ENCODE measurements at regions not wholly inside any gene's neighbourhood (a gene's known extent, or its start where the extent isn't known, plus 50 kb on each side); places are given as distances from the start of the nearest gene placed in this dataset.

GRCh38 chr20:58011106-58011946, 217.1 kb downstream of the ANKRD60 start:
- intact Hi-C loops (cut with DNase I), result no loop called here
- no peak for DNase-seq (ENCODE audit: low spot score)

- no peak for DNase-seq (ENCODE audit: low spot score)
- intact Hi-C loops (cut with DNase I), result no loop called here
These were observed 217.8 kb downstream of the ANKRD60 start for GRCh38 chr20:58010666-58011065.

DNA sequence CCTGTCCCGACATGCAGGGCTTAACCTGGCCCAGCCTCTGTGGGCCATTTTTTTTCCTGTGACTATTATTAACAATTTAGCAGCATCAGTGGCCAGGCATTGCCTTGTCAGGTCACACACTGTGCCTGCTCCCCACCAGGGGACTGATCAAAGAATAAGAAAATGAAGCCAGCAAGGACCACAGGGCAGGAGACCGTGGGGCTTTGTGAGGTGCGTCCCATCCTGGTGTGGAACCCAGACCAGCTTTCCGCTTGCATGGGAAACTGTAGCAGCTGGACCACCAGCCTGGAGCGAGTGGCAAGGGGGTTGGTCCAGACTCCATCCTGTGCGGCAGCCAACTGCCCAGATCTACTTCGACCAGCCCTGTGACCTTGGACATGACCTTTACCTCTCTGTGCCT, 218.3 kb downstream of the ANKRD60 start:
- intact Hi-C loops (cut with DNase I), result no loop called here
- no peak for DNase-seq (ENCODE audit: low spot score)

DNA sequence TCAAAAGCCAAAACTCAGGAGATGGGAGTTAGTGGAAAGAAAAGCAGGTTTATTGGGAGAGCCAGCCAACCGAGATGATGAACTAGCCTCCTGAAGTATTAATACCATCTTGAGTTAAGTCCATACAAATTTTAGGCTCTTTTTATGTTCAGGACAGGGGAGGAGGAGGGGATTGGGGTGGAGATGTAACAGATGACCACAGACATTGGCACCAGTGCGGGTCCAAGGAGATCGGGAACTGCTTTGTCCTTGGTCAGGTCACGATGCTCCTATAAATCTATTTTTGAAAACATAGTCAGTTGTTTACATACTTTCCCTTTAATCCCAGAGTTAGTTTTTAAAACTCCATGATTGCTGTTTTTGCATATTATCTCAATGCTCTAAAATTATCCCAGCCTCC, 219.6 kb downstream of the ANKRD60 start:
- intact Hi-C loops (cut with DNase I), result no loop called here
- DNase-seq (ENCODE audit: low spot score), result no peak

GRCh38 chr20:58008413-58008812, 220.0 kb downstream of the ANKRD60 start:
- DNase-seq (ENCODE audit: low spot score), result no peak
- intact Hi-C loops (cut with DNase I), result no loop called here

DNA sequence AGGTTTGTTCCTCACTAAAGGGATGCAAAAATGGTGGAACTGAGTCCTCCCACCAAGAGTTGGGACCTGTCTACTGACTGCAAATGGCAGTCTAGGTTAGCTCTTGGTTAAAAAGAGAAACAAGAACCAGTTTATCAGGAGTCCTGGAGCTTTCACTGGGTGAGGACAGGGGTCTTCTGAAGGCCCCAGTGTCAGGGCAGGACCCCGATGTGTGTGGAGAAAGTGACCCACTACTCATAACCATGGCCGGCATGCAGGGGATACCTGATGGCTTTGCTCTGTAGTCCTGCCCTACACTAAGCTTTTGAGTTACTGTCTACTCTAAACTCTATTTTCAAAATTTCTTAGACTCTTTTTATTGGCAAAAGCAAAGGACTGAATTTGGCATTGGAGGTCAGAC, 220.5 kb downstream of the ANKRD60 start:
- DNase-seq (ENCODE audit: low spot score), result no peak
- intact Hi-C loops (cut with DNase I), result no loop called here

DNA sequence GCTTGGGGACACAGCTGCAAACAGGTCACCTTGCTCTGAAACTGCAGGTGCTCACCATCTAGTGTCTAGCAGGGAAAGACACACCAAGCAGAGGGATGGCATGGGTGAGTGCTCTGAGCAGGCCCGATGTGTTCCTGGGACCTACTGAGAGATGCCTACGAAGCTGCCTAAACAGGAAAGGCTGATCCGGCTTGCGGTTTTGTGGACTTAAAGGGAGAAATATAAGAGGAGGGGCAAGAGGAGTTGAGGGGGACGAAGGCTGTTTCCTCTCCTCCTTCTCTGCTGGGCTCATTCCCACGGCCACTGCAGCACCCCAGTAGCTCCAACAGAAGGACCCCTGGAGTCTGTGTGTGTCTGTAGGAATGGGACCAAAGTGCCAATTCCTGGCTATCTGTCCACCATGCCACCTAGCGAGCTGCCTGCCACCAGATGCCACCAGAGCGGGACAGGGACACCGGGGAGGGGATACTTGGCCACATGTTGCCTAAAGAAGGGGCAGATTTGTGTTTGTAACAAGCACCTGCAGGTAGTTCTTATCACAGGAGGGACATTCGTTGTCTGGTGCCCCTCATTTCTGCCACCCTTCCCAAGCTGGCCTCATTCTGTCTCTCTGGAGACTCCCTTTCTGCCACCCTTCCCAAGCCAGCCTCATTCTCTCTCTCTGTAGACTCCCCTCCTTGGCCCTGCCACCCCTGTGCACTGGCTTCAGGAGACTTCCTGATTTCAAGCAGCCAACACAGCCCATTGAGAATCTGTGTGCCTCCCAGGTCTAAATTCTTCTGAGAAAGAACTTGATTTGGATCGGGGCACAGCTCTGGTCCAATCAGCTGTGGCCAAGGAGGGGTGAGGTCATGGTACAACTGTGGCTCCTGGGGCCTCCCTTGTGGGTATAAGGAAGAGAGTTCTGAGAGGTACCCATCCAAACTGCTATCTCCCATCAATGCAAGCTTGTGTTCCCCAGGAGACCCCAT, 221.8 kb downstream of the ANKRD60 start:
- DNase-seq (ENCODE audit: low spot score), result no peak
- intact Hi-C loops (cut with DNase I), result no loop called here

- DNase-seq (ENCODE audit: low spot score), result no peak
- intact Hi-C loops (cut with DNase I), result no loop called here
These were observed 222.7 kb downstream of the ANKRD60 start for GRCh38 chr20:58005581-58006345.

GRCh38 chr20:58004900-58005299, 223.6 kb downstream of the ANKRD60 start:
- DNase-seq (ENCODE audit: low spot score), result no peak
- intact Hi-C loops (cut with DNase I), result no loop called here

- intact Hi-C loops (cut with DNase I), result no loop called here
- no peak for DNase-seq (ENCODE audit: low spot score)
These were observed 224.3 kb downstream of the ANKRD60 start for GRCh38 chr20:58004146-58004545.

DNA sequence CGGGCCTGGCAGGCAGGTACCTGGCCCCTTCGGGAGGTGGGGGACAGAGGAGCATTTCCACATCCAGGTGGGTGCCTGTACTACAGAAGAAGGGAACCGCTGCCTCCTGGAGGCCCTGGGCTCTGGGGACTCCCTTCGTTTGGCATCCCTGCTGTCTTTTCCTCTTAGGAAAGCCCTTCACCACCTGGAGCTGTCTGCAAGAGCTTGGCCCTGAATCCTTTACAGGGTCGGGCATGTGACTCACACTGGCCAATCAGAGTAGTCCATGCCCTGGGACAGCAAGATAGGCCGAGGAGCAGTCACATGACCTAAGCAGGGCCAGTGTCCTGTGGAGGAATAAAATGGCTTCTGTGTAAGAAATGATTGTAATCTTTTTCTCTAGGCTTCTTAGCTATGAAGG, 224.9 kb downstream of the ANKRD60 start:
- no peak for DNase-seq (ENCODE audit: low spot score)
- intact Hi-C loops (cut with DNase I), result no loop called here

- intact Hi-C loops (cut with DNase I), result no loop called here
- no peak for DNase-seq (ENCODE audit: low spot score)
These were observed 225.6 kb downstream of the ANKRD60 start for GRCh38 chr20:58002901-58003300.

DNA sequence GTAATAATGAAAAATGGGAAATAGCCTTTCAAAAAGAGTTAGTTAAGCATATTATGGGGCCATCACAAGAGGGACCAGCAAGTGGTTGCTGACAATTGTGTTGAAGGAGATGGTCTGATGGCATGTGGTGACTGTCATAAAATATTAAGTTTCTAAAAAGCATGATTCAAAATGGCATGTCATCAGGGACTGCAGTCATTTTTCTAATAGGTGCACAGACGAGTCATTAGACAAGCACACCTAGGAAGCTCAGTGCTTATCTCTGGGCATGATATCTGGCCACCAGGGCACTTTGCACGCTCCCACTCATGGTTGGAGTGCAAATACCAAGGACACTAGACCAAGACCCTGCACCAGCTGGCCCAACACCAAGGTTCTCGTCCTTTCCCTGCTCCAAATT, 226.5 kb downstream of the ANKRD60 start:
- intact Hi-C loops (cut with DNase I), result no loop called here
- no peak for DNase-seq (ENCODE audit: low spot score)

DNA sequence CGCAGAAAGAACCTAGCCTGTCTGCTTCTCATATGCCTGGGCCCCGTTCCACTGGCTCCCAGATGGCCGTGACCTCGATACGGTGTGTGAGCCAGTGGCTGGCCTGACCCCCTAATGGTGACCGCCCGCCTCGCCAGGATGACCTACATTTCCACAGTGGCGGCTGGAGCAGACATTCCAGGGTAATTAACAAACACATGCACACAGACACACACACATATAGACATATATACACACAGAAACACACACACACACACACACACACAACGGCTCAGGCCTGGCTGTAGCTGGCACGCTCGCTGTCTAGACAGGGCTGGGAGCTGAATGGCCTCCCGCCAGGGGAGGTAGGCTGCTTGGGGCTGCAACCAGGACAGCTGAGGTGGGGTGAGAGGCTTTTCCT, 227.1 kb downstream of the ANKRD60 start:
- DNase-seq (ENCODE audit: low spot score), result no peak

GRCh38 chr20:58000861-58001260, 227.6 kb downstream of the ANKRD60 start:
- intact Hi-C loops (cut with DNase I), result no loop called here
- no peak for DNase-seq (ENCODE audit: low spot score)

More for the DNA sequence above, 227.1 kb downstream of the ANKRD60 start:
- intact Hi-C loops (cut with DNase I), result no loop called here

DNA sequence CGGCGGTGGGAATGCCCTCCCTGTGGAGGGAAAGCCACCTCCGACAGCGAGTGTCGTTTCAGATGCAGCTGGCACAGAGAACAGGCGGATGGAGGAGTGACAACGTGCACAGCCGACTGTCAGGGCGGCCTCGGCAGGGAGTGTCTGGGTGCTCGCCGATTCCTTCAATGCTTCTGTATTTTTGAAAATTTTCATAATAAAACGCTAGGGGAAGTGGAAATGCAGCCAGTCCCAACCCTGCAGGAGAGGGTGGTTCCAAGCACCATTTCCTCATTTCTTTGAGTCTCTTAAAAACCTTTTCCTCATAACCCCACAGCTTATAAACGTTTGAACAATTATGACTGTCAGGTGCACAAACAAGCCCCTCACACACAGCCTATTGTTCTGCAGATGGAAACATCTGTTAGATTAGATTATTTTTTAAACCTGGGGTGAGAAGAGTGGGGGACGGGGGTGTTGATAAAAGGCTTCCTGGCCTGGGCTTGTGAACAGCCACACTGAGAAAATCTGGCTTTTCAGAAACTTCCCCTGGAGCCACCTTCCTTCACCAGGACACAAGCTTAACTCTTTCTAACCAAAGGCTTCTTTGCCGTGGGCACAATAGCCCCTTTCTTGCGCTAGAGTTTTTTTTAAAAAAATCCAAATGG, 228.9 kb downstream of the ANKRD60 start:
- DNase-seq (ENCODE audit: low spot score), result no peak
- intact Hi-C loops (cut with DNase I), result no loop called here

- intact Hi-C loops (cut with DNase I), result no loop called here
These were observed 229.4 kb downstream of the ANKRD60 start for GRCh38 chr20:57998981-57999464.

DNA sequence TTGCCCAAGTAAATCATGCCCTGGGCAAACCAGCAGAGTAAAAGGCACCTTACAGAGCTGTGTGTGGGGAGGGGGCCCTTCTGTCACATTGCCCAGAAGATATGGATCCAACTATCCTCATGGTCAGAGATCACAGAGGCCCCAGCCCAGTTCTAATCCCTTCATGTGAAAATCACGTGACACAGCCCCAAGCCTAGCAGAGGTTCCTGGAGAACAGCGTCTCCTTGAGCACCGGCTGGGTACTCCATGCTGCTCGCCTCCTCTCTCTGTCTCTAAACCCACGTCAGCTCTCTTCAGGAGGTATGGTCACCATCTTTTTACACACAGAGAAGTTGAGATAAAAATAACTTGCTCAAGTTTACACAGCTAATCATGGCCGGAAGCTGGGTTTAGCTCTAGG, 230.2 kb downstream of the ANKRD60 start:
- no peak for DNase-seq (ENCODE audit: low spot score)
- intact Hi-C loops (cut with DNase I), result no loop called here

More at GRCh38 chr20:57998981-57999464, 229.4 kb downstream of the ANKRD60 start:
- no peak for DNase-seq (ENCODE audit: low spot score)

Measured in posterior vena cava (tissue), 2 donors.